ENCODE measurements at regions not wholly inside any gene's neighbourhood (a gene's known extent, or its start where the extent isn't known, plus 50 kb on each side); places are given as distances from the start of the nearest gene placed in this dataset.

DNA sequence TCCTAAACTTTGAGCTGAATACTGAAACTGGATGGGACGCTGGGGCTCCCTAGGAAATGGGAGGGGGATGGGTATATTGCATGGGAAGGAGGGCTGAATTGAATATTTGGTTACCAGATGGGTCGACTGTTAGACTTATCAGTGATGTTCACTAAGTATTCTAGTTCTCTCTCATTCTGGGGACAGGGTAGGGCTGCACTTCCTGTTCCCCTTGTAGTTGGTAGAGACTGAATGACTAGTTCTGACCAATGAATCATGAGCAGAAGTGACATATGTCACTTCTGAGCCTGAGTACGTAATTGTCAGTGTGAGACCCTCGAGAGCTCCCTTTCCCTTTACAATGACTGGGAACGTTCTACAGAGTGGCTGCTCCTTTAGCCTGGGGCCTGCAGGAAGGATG is 55.5 kb upstream of the DMRT1 start:
- TF ChIP-seq CTCF (IDR thresholded peaks at IDR 0.05 in 8 of 11, conservative IDR thresholded peaks at IDR 0.05 in 3 of 11) (no peak), POLR2AphosphoS5 (IDR thresholded peaks at IDR 0.05) (no peak), POLR2A (IDR thresholded peaks at IDR 0.05) (no peak)
- intact Hi-C loops (cut with DNase I; ENCODE audit: low total_unique reads): no loop called here
- no peak overlapping the region for H3K27ac ChIP-seq
- no peaks in the 10 kb centered on the region for H3K4me1 ChIP-seq
- no peaks in the 10 kb centered on the region for H3K9me3 ChIP-seq
- H3K4me3 ChIP-seq: no peak overlapping the region
- no peaks in the 10 kb centered on the region for H3K27me3 ChIP-seq (replicated peaks in 1 of 7)
- H3K36me3 ChIP-seq: no peaks in the 10 kb centered on the region
- DNase-seq: no peak
- 51 to 69% (median 65%) methylated on average over 5 of the region's 5 CpGs for WGBS, 5 donors

GRCh38 chr9:786405-786804 is 55.1 kb upstream of the DMRT1 start:
- Histone ChIP-seq H3K36me3 (no peaks in the 10 kb centered on the region), H3K27ac (no peak overlapping the region), H3K27me3 (replicated peaks in 1 of 7) (no peaks in the 10 kb centered on the region), H3K4me1 (no peaks in the 10 kb centered on the region), H3K9me3 (no peaks in the 10 kb centered on the region), H3K4me3 (no peak overlapping the region)
- intact Hi-C loops (cut with DNase I; ENCODE audit: low total_unique reads): no loop called here
- WGBS, 5 donors: 75 to 92% (median 85%) methylated on average over 6 of the region's 6 CpGs
- no peak for DNase-seq
- no peak for TF ChIP-seq CTCF (IDR thresholded peaks at IDR 0.05 in 8 of 11, conservative IDR thresholded peaks at IDR 0.05 in 3 of 11)
- no peak for TF ChIP-seq POLR2AphosphoS5 (IDR thresholded peaks at IDR 0.05)
- no peak for TF ChIP-seq POLR2A (IDR thresholded peaks at IDR 0.05)

DNA sequence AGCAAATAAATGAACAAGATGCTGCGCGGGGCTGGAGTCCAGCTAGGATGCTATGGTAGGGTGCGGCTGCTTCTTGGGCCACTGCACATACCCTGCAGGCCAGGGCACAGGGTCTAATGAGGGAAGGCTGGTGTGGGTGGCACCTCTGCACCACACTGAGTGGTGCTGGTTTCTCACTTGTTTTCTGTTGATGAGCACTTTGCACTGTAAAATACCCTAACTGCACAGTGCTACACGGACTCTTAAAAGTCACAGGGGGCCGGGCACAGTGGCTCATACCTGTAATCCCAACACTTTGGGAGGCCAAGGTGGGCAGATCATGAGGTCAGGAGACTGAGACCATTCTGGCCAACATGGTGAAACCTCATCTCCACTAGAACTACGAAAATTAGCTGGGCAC is 52.7 kb upstream of the DMRT1 start:
- H3K27ac ChIP-seq: no peak overlapping the region
- no peak for DNase-seq
- peaks cover 0 to 4% (median 0%) of the 10 kb centered on the region in 7 donors for H3K27me3 ChIP-seq (replicated peaks in 1 of 7)
- no peaks in the 10 kb centered on the region for H3K36me3 ChIP-seq
- no peaks in the 10 kb centered on the region for H3K9me3 ChIP-seq
- 87 to 95% (median 91%) methylated on average over 6 of the region's 6 CpGs for WGBS, 5 donors
- H3K4me1 ChIP-seq: no peaks in the 10 kb centered on the region
- no peak overlapping the region for H3K4me3 ChIP-seq
- TF ChIP-seq POLR2AphosphoS5 (IDR thresholded peaks at IDR 0.05) (no peak), CTCF (IDR thresholded peaks at IDR 0.05 in 8 of 11, conservative IDR thresholded peaks at IDR 0.05 in 3 of 11) (no peak), POLR2A (IDR thresholded peaks at IDR 0.05) (no peak)
- intact Hi-C loops (cut with DNase I; ENCODE audit: low total_unique reads): no loop called here

Small RNA genes lying in the stretch of these regions (small RNA-seq; reads per million reads assigned to genes)
- gene AL392089.1 (0 reads per million in 4 donors), gene RNU6-1327P (0 reads per million in 4 donors)
